ENCODE measurements at regions not wholly inside any gene's neighbourhood (a gene's known extent, or its start where the extent isn't known, plus 50 kb on each side); places are given as distances from the start of the nearest gene placed in this dataset.
"Not testable (repeated sequence)": the region's sequence is repeated elsewhere in the genome, so short reads cannot be mapped to it uniquely, and the experiment has no call there.

DNA sequence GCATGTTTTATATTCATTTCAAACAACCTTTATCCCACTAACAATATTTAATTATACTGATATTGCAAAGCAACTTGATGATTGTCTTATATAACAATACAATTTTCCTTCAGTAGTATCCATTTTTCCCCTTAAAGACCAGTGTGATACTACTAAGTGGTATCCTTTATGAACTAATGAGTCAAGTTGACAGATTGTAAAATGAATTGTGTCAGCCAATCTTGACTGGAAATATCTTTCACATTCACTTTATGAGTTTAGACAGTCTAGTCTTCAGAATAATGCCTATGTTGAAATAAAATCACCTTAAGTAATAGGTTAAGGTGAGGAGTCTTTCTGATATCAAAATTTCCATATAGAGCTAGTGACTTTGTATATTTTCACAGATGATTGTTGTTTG, 950.0 kb upstream of the CELF2 start:
- no peak overlapping the region for H3K4me2 ChIP-seq (ENCODE audit: control insufficient read depth, extremely low read depth, insufficient read depth, low read depth, low read length)
- no peaks in the 10 kb centered on the region for H4K20me1 ChIP-seq (ENCODE audit: control insufficient read depth, extremely low read depth, insufficient read depth, low read length)
- H3K9ac ChIP-seq (ENCODE audit: control insufficient read depth, extremely low read depth, insufficient read depth, low read length), result no peak overlapping the region
- H3K9me3 ChIP-seq (ENCODE audit: control insufficient read depth, low read depth, low read length), result no peaks in the 10 kb centered on the region
- H3K27me3 ChIP-seq (ENCODE audit: control insufficient read depth, extremely low read depth, insufficient read depth, low read length), result no peaks in the 10 kb centered on the region
- FAIRE-seq (no peak), DNase-seq (ENCODE audit: low read depth, low spot score) (no peak)
- H3K4me3 ChIP-seq (ENCODE audit: control insufficient read depth in 2 of 3, extremely low read depth in 1 of 3, insufficient read depth in 2 of 3, low read depth in 1 of 3, low read length in 3 of 3), result no peak overlapping the region
- H3K27ac ChIP-seq (ENCODE audit: control insufficient read depth, insufficient read depth, low read length), result no peak overlapping the region
- H3K79me2 ChIP-seq (ENCODE audit: control insufficient read depth, insufficient read depth, low read length), result no peaks in the 10 kb centered on the region
- no peaks in the 10 kb centered on the region for H3K36me3 ChIP-seq (ENCODE audit: control insufficient read depth in 2 of 2, extremely low read depth in 1 of 2, insufficient read depth in 2 of 2, low read length in 2 of 2)
- no peaks in the 10 kb centered on the region for H3K9me1 ChIP-seq (ENCODE audit: control insufficient read depth, extremely low read depth, insufficient read depth, low read length)
- no peak for TF ChIP-seq EZH2 (IDR thresholded peaks at IDR 0.05; ENCODE audit: low read length)
- TF ChIP-seq, protein P1, sequence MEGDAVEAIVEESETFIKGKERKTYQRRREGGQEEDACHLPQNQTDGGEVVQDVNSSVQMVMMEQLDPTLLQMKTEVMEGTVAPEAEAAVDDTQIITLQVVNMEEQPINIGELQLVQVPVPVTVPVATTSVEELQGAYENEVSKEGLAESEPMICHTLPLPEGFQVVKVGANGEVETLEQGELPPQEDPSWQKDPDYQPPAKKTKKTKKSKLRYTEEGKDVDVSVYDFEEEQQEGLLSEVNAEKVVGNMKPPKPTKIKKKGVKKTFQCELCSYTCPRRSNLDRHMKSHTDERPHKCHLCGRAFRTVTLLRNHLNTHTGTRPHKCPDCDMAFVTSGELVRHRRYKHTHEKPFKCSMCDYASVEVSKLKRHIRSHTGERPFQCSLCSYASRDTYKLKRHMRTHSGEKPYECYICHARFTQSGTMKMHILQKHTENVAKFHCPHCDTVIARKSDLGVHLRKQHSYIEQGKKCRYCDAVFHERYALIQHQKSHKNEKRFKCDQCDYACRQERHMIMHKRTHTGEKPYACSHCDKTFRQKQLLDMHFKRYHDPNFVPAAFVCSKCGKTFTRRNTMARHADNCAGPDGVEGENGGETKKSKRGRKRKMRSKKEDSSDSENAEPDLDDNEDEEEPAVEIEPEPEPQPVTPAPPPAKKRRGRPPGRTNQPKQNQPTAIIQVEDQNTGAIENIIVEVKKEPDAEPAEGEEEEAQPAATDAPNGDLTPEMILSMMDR (optimal IDR thresholded peaks at IDR 0.05 in 1 of 3, IDR thresholded peaks at IDR 0.05 in 1 of 3, conservative IDR thresholded peaks at IDR 0.05 in 1 of 3; ENCODE audit: extremely low read depth in 1 of 3, insufficient read depth in 2 of 3, low read length in 3 of 3), result no peak
- dilution Hi-C loops (cut with MboI; ENCODE audit: extremely low pct_ligation_motif_present, low sequenced_read_pairs), result no loop called here
- no peak overlapping the region for H2AFZ ChIP-seq (ENCODE audit: control insufficient read depth, low read length)
- H3K4me1 ChIP-seq (ENCODE audit: control insufficient read depth, extremely low read depth, insufficient read depth, low read length), result no peaks in the 10 kb centered on the region

DNA sequence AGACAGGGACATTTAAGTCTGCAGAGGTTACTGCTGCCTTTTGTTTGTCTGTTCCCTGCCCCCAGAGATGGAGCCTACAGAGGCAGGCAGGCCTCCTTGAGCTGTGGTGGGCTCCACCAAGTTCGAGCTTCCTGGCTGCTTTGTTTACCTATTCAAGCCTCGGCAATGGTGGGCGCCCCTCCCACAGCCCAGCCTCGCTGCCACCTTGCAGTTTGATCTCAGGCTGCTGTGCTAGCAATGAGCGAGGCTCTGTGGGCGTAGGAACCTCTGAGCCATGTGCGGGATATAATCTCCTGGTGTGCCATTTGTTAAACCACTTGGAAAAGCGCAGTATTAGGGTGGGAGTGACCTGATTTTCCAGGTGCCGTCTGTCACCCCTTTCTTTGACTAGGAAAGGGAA, 942.8 kb upstream of the CELF2 start:
- H3K27ac ChIP-seq (ENCODE audit: control insufficient read depth, insufficient read depth, low read length); H3K9ac ChIP-seq (ENCODE audit: control insufficient read depth, extremely low read depth, insufficient read depth, low read length); H3K79me2 ChIP-seq (ENCODE audit: control insufficient read depth, insufficient read depth, low read length); H3K4me1 ChIP-seq (ENCODE audit: control insufficient read depth, extremely low read depth, insufficient read depth, low read length); H3K4me2 ChIP-seq (ENCODE audit: control insufficient read depth, extremely low read depth, insufficient read depth, low read depth, low read length); H4K20me1 ChIP-seq (ENCODE audit: control insufficient read depth, extremely low read depth, insufficient read depth, low read length); H3K9me1 ChIP-seq (ENCODE audit: control insufficient read depth, extremely low read depth, insufficient read depth, low read length); DNase-seq (ENCODE audit: low read depth, low spot score); H3K27me3 ChIP-seq (ENCODE audit: control insufficient read depth, extremely low read depth, insufficient read depth, low read length); H2AFZ ChIP-seq (ENCODE audit: control insufficient read depth, low read length); FAIRE-seq; H3K36me3 ChIP-seq (ENCODE audit: control insufficient read depth in 2 of 2, extremely low read depth in 1 of 2, insufficient read depth in 2 of 2, low read length in 2 of 2); H3K4me3 ChIP-seq (ENCODE audit: control insufficient read depth in 2 of 3, extremely low read depth in 1 of 3, insufficient read depth in 2 of 3, low read depth in 1 of 3, low read length in 3 of 3); dilution Hi-C loops (cut with MboI; ENCODE audit: extremely low pct_ligation_motif_present, low sequenced_read_pairs); H3K9me3 ChIP-seq (ENCODE audit: control insufficient read depth, low read depth, low read length): not testable (repeated sequence)

DNA sequence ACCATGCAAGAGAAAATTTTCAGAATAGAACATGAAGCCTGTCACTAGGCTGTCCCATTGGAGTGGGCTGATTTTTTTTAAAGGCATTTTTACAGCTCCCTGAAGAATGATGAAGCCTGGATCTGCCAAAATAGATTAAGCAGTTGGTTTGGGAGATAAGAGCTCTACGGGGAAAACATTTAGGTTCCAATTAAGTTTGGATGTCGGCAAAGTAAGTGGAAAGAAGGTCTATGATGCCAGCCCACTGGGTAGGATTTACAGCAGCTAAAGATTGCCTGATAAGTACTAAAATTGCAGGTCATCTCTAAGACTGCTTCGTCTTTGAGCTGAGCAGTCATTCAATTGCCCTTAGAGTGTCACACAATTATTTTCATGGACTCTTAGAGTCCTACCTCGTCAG, 939.2 kb upstream of the CELF2 start:
- H4K20me1 ChIP-seq (ENCODE audit: control insufficient read depth, extremely low read depth, insufficient read depth, low read length), result no peaks in the 10 kb centered on the region
- no peaks in the 10 kb centered on the region for H3K79me2 ChIP-seq (ENCODE audit: control insufficient read depth, insufficient read depth, low read length)
- dilution Hi-C loops (cut with MboI; ENCODE audit: extremely low pct_ligation_motif_present, low sequenced_read_pairs), result no loop called here
- no peaks in the 10 kb centered on the region for H3K9me1 ChIP-seq (ENCODE audit: control insufficient read depth, extremely low read depth, insufficient read depth, low read length)
- no peak for TF ChIP-seq EZH2 (IDR thresholded peaks at IDR 0.05; ENCODE audit: low read length)
- TF ChIP-seq, protein P1 (optimal IDR thresholded peaks at IDR 0.05 in 1 of 3, IDR thresholded peaks at IDR 0.05 in 1 of 3, conservative IDR thresholded peaks at IDR 0.05 in 1 of 3; ENCODE audit: extremely low read depth in 1 of 3, insufficient read depth in 2 of 3, low read length in 3 of 3), result no peak
- no peak overlapping the region for H2AFZ ChIP-seq (ENCODE audit: control insufficient read depth, low read length)
- H3K27ac ChIP-seq (ENCODE audit: control insufficient read depth, insufficient read depth, low read length), result no peak overlapping the region
- H3K9ac ChIP-seq (ENCODE audit: control insufficient read depth, extremely low read depth, insufficient read depth, low read length), result no peak overlapping the region
- no peaks in the 10 kb centered on the region for H3K36me3 ChIP-seq (ENCODE audit: control insufficient read depth in 2 of 2, extremely low read depth in 1 of 2, insufficient read depth in 2 of 2, low read length in 2 of 2)
- no peak for FAIRE-seq
- H3K27me3 ChIP-seq (ENCODE audit: control insufficient read depth, extremely low read depth, insufficient read depth, low read length), result no peaks in the 10 kb centered on the region
- no peaks in the 10 kb centered on the region for H3K9me3 ChIP-seq (ENCODE audit: control insufficient read depth, low read depth, low read length)
- H3K4me1 ChIP-seq (ENCODE audit: control insufficient read depth, extremely low read depth, insufficient read depth, low read length), result no peaks in the 10 kb centered on the region
- no peak for DNase-seq (ENCODE audit: low read depth, low spot score)
- no peak overlapping the region for H3K4me3 ChIP-seq (ENCODE audit: control insufficient read depth in 2 of 3, extremely low read depth in 1 of 3, insufficient read depth in 2 of 3, low read depth in 1 of 3, low read length in 3 of 3)
- no peak overlapping the region for H3K4me2 ChIP-seq (ENCODE audit: control insufficient read depth, extremely low read depth, insufficient read depth, low read depth, low read length)
